ENCODE measurements at regions not wholly inside any gene's neighbourhood (a gene's known extent, or its start where the extent isn't known, plus 50 kb on each side); places are given as distances from the start of the nearest gene placed in this dataset.

DNA sequence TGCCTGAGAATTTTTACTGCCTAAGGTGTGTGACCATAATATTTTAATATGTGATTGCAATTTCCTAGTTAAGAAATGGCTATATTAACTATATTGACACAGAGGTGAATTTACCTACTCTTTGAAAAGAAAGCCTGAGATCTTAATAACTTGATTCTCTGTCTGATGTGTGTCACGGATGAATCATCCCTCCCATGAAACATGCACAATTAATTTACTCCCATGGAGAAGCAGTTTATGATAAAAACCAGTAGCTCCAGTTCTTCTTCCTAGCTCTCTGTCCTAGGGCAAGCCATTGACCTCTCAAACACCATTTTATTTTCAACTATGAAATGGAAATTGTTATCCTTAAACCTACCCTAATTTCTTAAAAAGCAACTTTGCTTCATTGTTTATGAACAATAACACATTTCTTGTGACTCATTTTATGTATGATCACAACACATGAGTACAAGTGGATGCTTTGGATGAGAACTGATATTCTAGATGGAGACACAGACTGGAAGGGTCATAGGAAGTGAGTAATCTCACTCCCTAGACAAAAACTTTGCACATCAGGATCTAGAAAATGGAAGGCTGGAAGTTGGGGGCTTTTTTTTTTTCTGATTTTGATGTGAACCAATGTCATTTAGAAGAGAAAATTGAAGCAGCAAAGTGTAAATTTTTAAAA lies 438.3 kb downstream of the GPAT3 start:
- Mint-ChIP-seq H3K36me3 (ENCODE audit: low read depth) (no peaks in the 10 kb centered on the region), H3K9me3 (no peaks in the 10 kb centered on the region), H3K4me3 (no peak overlapping the region), H3K27ac (no peak overlapping the region), H3K4me1 (no peaks in the 10 kb centered on the region), H3K27me3 (ENCODE audit: low read depth, poor library complexity) (peaks cover 7% of the 10 kb centered on the region)
- no peak for DNase-seq
- no peak for TF ChIP-seq CTCF (IDR thresholded peaks at IDR 0.05)

DNA sequence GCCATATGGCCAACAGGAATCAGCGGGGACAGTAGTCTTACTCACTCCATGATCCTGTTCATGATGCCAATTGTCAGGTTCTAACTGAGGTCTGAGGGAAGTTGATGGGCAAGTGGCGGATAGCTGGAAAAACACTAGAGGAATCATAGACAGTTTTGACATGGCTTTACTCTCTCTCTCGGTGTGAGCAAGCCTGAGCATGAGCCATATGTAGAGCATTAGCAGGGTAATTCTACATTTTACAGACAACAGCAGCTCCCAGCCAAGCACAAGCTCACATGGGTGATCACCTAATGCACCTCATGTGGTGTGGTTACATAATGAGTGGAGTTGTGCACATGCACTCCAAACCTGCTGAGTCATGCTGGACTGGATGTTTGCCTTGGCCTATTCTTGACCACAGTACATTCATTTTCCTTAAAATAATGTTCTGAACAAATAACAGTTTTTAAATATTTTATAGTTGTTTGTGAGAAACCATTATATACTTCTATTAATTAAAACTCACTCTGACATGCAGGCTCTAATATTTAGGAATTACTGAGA lies 429.2 kb downstream of the GPAT3 start:
- Mint-ChIP-seq H3K4me1 (no peaks in the 10 kb centered on the region), H3K27ac (no peak overlapping the region), H3K9me3 (peaks cover 27% of the 10 kb centered on the region), H3K4me3 (no peak overlapping the region), H3K27me3 (ENCODE audit: low read depth, poor library complexity) (peaks cover 5% of the 10 kb centered on the region), H3K36me3 (ENCODE audit: low read depth) (no peaks in the 10 kb centered on the region)
- no peak for TF ChIP-seq CTCF (IDR thresholded peaks at IDR 0.05)
- DNase-seq, result no peak

GRCh38 chr4:83962492-83962891 lies 426.6 kb downstream of the GPAT3 start:
- no peak for DNase-seq
- no peak for TF ChIP-seq CTCF (IDR thresholded peaks at IDR 0.05)
- Mint-ChIP-seq H3K9me3 (peaks cover 39% of the 10 kb centered on the region), H3K27me3 (ENCODE audit: low read depth, poor library complexity) (peaks cover 9% of the 10 kb centered on the region), H3K4me1 (no peaks in the 10 kb centered on the region), H3K4me3 (no peak overlapping the region), H3K27ac (no peak overlapping the region), H3K36me3 (ENCODE audit: low read depth) (peaks cover 4% of the 10 kb centered on the region)

GRCh38 chr4:83961575-83961974 lies 425.7 kb downstream of the GPAT3 start:
- Mint-ChIP-seq H3K4me3 (no peak overlapping the region), H3K4me1 (no peaks in the 10 kb centered on the region), H3K27ac (no peak overlapping the region), H3K9me3 (peaks cover 47% of the 10 kb centered on the region), H3K27me3 (ENCODE audit: low read depth, poor library complexity) (peaks cover 9% of the 10 kb centered on the region), H3K36me3 (ENCODE audit: low read depth) (peaks cover 4% of the 10 kb centered on the region)
- DNase-seq, result no peak
- TF ChIP-seq CTCF (IDR thresholded peaks at IDR 0.05), result no peak

- Mint-ChIP-seq H3K27me3 (ENCODE audit: low read depth, poor library complexity) (peaks cover 7% of the 10 kb centered on the region), H3K27ac (no peak overlapping the region), H3K9me3 (peaks cover 41% of the 10 kb centered on the region), H3K4me3 (no peak overlapping the region), H3K4me1 (no peaks in the 10 kb centered on the region), H3K36me3 (ENCODE audit: low read depth) (peaks cover 4% of the 10 kb centered on the region)
- no peak for DNase-seq
- no peak for TF ChIP-seq CTCF (IDR thresholded peaks at IDR 0.05)
Observed at GRCh38 chr4:83959160-83959559, 423.3 kb downstream of the GPAT3 start.

DNA sequence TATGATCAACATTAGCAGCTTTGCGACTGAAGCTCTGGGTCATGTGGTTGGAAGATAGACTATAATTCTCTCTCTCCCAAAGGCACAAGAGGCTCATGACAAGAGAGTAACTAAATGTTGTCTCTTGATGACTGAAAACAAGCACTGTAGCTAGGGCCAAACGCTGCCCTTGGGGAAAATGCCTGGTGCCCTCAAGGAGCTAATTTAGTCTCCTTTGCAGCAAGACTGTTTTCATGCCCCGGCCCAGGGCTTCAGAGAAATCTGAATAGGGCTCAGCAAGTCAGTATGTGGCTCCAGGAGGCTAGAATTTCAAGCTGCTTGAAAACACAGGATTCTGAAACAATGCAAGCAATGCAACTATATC lies 411.9 kb downstream of the GPAT3 start:
- Mint-ChIP-seq H3K36me3 (ENCODE audit: low read depth) (no peaks in the 10 kb centered on the region), H3K4me1 (peaks cover 13% of the 10 kb centered on the region), H3K27me3 (ENCODE audit: low read depth, poor library complexity) (no peaks in the 10 kb centered on the region), H3K4me3 (no peak overlapping the region), H3K9me3 (peaks cover 8% of the 10 kb centered on the region), H3K27ac (peak overlapping the region; percentile 53)
- peak; percentile 12 for DNase-seq
- no peak for TF ChIP-seq CTCF (IDR thresholded peaks at IDR 0.05)
